ENCODE measurements at regions not wholly inside any gene's neighbourhood (a gene's known extent, or its start where the extent isn't known, plus 50 kb on each side); places are given as distances from the start of the nearest gene placed in this dataset.
"Not testable (repeated sequence)": the region's sequence is repeated elsewhere in the genome, so short reads cannot be mapped to it uniquely, and the experiment has no call there.

DNA sequence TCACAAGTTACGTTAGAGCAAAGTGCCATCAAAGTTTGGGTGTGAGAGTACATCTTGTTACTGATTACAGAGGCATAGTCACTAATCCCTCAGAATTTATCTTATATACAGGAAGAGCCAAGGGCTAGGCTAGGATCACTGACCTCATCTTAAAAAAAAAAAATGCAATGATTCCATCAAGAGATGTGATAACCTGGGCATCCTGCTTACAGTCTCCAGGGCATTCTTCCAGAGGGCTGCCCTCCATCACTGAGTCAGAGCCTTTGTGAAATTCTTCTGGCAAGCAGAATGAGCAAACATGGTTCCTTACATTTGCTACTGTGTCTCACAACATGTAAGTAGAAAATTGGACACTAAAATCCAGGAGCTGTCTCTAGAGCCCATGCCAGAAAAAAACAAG is 410.6 kb downstream of the ZFHX3 start:
- no peak for DNase-seq
- no peaks in the 10 kb centered on the region for H3K27me3 Mint-ChIP-seq (ENCODE audit: low read depth)
- H3K4me3 Mint-ChIP-seq: no peak overlapping the region
- peaks cover 13% of the 10 kb centered on the region for H3K9me3 Mint-ChIP-seq
- peaks cover 4% of the 10 kb centered on the region for H3K36me3 Mint-ChIP-seq (ENCODE audit: insufficient read depth)
- ATAC-seq: no peak
- H3K4me1 Mint-ChIP-seq (ENCODE audit: low read depth): no peaks in the 10 kb centered on the region

DNA sequence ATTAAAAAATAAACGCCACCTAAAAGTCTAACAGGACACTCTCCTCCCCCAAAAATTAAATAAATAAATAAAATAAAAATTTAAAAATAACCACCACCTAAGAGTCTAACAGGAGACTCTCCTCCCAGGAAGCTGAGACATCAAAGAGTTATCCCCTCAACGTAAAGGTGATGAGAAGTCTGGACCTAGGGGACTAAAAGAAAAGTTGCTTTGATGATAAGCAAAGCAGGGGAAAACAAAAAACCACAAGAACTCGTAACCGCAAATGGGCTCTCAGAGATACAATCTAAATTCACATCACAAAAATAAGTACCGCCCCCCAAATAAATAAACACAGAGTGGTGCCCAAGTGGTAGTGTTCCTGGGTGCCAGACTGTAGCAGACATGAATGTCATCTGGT is 412.2 kb downstream of the ZFHX3 start:
- DNase-seq (no peak), ATAC-seq (no peak)
- Mint-ChIP-seq H3K4me1 (ENCODE audit: low read depth) (no peaks in the 10 kb centered on the region), H3K9me3 (peaks cover 13% of the 10 kb centered on the region), H3K4me3 (no peak overlapping the region), H3K36me3 (ENCODE audit: insufficient read depth) (peaks cover 4% of the 10 kb centered on the region), H3K27me3 (ENCODE audit: low read depth) (no peaks in the 10 kb centered on the region)

DNA sequence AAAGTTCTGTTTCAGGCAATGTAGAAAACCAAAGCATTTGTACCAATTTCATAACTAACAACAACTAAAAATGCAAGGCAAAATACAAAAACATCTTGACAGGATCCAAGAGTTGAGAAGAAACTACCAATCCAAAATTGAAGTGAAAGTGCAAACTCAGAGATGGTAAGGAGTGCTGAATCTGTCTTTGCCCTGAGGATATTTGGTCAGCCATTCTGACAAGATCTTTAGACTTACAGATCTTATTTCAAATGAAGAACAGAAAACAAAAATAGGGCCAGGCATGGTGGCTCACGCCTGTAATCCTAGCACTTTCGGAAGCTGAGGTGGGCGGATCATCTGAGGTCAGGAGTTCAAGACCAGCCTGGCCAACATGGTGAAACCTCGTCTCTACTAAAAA is 412.8 kb downstream of the ZFHX3 start:
- no peak for ATAC-seq
- Mint-ChIP-seq H3K4me3 (no peak overlapping the region), H3K4me1 (ENCODE audit: low read depth) (no peaks in the 10 kb centered on the region), H3K36me3 (ENCODE audit: insufficient read depth) (peaks cover 4% of the 10 kb centered on the region), H3K27me3 (ENCODE audit: low read depth) (no peaks in the 10 kb centered on the region), H3K9me3 (peaks cover 13% of the 10 kb centered on the region)
- no peak for DNase-seq

DNA sequence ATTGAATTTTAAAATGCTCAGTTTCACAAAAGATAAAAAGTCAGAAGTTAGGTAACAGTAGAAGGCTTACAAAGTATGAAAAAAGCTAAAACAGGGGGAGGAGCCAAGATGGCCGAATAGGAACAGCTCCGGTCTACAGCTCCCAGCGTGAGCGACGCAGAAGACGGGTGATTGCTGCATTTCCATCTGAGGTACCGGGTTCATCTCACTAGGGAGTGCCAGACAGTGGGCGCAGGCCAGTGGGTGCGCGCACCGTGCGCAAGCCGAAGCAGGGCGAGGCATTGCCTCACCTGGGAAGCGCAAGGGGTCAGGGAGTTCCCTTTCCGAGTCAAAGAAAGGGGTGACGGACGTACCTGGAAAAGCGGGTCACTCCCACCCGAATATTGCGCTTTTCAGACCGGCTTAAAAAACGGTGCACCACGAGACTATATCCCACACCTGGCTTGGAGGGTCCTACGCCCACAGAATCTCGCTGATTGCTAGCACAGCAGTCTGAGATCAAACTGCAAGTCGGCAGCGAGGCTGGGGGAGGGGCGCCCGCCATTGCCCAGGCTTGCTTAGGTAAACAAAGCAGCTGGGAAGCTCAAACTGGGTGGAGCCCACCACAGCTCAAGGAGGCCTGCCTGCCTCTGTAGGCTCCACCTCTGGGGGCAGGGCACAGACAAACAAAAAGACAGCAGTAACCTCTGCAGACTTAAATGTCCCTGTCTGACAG is 420.6 kb downstream of the ZFHX3 start:
- H3K4me3 Mint-ChIP-seq; H3K9me3 Mint-ChIP-seq; H3K4me1 Mint-ChIP-seq (ENCODE audit: low read depth); DNase-seq; H3K27me3 Mint-ChIP-seq (ENCODE audit: low read depth); ATAC-seq; H3K36me3 Mint-ChIP-seq (ENCODE audit: insufficient read depth): not testable (repeated sequence)

DNA sequence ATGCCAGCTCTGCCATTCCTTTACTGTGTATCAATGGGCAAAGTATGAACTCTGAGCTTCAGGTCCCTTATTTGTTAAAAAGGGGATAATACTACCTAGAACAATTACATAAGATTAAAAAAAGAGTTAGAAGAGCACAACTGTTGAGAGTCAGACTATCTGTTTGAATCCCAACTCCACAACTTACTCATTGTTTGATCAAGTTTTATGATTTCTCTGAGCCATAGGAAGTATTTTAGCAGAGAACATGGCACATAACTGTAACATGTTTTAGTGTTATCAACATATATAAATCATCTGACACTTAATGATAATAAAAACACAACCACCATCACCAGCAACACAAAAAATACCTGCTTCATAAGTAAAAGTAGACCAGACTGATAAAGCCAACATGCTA is 421.3 kb downstream of the ZFHX3 start:
- Mint-ChIP-seq H3K4me3 (no peak overlapping the region), H3K27me3 (ENCODE audit: low read depth) (no peaks in the 10 kb centered on the region), H3K4me1 (ENCODE audit: low read depth) (no peaks in the 10 kb centered on the region), H3K9me3 (peaks cover 8% of the 10 kb centered on the region), H3K36me3 (ENCODE audit: insufficient read depth) (no peaks in the 10 kb centered on the region)
- DNase-seq (no peak), ATAC-seq (no peak)

DNA sequence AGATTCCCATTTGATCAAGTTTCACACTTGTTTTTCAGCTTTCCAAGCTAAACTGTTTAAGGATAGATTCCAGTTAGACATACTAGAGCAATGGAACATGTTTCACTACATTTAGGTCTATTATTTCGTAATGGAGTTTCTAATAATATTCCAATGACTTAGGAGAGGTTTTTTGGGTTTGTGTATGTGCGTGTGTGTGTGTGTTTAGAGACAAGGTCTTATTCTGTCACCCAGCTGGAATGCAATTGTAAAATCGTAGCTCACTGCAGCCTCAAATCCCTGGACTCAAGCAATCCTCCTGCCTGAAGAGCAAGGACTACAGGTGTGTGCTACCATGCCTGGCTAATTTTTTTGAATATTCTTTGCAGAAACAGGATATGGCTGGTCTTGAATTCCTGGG is 426.3 kb downstream of the ZFHX3 start:
- Mint-ChIP-seq H3K27me3 (ENCODE audit: low read depth) (no peaks in the 10 kb centered on the region), H3K9me3 (peaks cover 1% of the 10 kb centered on the region), H3K4me1 (ENCODE audit: low read depth) (no peaks in the 10 kb centered on the region), H3K36me3 (ENCODE audit: insufficient read depth) (no peaks in the 10 kb centered on the region), H3K4me3 (no peak overlapping the region)
- ATAC-seq (no peak), DNase-seq (no peak)

DNA sequence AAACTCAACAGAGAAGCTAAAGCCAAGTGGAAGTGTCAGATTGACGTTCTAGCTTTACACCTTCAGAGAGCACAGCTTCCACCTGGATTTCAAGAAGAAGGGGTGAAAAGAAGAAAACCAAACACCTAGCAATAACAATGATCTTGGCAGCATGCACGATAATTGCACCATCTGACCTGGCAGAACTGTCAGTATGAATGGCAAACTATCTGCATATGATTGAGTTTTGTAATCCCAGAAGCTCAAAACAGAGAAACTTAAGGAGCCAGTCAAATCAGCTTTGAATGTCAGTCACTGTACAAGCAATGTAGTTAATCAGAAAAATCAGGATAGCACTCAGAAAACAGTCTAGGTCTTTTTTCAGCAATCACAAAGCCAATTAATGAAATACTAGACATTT is 427.1 kb downstream of the ZFHX3 start:
- no peak overlapping the region for H3K4me3 Mint-ChIP-seq

DNA sequence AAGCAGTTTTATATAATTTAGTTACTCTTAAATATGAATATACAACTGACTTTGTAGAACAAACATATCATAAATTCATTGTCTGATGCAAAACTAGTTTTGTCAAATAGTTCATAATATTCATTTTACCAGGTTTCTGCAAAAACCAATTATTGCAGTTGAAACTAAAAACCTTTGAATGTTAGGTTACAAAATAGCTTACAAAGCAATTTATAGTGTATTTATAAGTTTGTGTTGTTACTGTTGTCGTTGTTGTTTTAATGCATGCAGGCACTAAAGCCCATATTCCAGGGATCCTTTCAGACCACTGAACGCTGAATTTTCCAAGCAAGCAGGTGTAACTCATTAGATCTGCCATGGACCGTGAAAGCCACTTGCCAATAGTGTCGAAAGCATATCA is 427.6 kb downstream of the ZFHX3 start:
- no peak for ATAC-seq
- DNase-seq: no peak
- Mint-ChIP-seq H3K9me3 (peaks cover 5% of the 10 kb centered on the region), H3K4me3 (no peak overlapping the region), H3K36me3 (ENCODE audit: insufficient read depth) (no peaks in the 10 kb centered on the region), H3K4me1 (ENCODE audit: low read depth) (no peaks in the 10 kb centered on the region), H3K27me3 (ENCODE audit: low read depth) (no peaks in the 10 kb centered on the region)

More for the DNA sequence above, 427.1 kb downstream of the ZFHX3 start:
- Mint-ChIP-seq H3K9me3 (peaks cover under 1% of the 10 kb centered on the region), H3K36me3 (ENCODE audit: insufficient read depth) (no peaks in the 10 kb centered on the region), H3K27me3 (ENCODE audit: low read depth) (no peaks in the 10 kb centered on the region), H3K4me1 (ENCODE audit: low read depth) (no peaks in the 10 kb centered on the region)
- ATAC-seq: no peak
- no peak for DNase-seq

DNA sequence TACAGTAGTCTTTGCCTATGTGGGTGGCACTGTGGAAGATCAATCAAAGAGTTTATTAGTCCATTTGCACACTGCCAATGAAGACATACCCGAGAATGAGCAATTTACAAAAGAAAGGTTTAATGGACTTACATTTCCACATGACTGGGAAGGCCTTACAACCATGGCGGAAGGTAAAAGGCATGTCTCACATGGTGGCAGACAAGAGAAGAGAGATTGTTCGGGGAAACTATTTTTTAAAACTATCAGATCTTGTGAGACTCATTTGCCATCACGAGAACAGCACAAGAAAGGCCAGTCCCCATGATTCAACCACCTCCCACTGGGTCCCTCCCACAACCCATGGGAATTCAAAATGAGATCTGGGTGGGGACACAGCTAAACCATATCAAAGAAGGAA is 432.1 kb downstream of the ZFHX3 start:
- Mint-ChIP-seq H3K4me3 (no peak overlapping the region), H3K9me3 (peaks cover 5% of the 10 kb centered on the region)

DNA sequence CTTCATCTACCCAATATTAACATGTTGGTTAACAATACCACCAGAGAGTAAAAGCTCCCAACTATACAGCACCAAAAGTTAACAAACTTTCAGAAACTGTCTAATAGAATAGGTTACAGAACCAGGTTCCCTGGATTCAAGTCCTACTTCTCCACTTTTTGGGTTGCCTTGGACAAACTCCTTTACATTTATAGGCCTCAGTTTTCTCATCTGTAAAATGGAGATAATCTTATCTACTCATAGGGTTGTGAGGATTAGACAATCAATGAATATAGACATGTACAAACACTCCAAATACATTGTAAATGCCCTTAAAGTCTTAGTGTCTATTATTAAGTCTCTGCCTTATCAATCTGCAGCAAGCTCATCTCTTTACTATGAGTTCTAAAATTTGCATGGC is 435.2 kb downstream of the ZFHX3 start:
- H3K4me1 Mint-ChIP-seq (ENCODE audit: low read depth): no peaks in the 10 kb centered on the region
- H3K36me3 Mint-ChIP-seq (ENCODE audit: insufficient read depth): no peaks in the 10 kb centered on the region

More for the DNA sequence above, 432.1 kb downstream of the ZFHX3 start:
- DNase-seq (no peak), ATAC-seq (no peak)
- H3K36me3 Mint-ChIP-seq (ENCODE audit: insufficient read depth): no peaks in the 10 kb centered on the region
- no peaks in the 10 kb centered on the region for H3K4me1 Mint-ChIP-seq (ENCODE audit: low read depth)
- no peaks in the 10 kb centered on the region for H3K27me3 Mint-ChIP-seq (ENCODE audit: low read depth)

DNA sequence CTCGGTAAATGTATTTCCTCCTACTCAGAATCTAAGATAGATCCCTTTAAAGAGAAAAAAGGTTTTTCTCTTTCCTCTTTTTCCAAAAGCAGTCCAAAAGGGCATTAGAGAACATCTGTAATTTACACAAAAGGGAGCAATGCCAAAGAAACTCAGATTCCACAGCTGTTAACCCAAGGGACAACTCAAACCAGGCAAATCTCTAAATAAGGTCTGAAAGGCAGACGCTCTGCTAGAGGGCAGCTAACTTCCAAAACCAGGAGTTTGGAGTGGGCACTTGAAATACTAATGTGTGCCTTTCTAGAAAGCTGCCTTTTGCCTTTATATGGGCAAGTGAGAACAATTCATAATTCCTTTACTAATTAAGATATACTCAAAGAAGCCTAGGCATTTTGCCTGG is 435.7 kb downstream of the ZFHX3 start:
- ATAC-seq (no peak), DNase-seq (no peak)
- Mint-ChIP-seq H3K36me3 (ENCODE audit: insufficient read depth) (no peaks in the 10 kb centered on the region), H3K27me3 (ENCODE audit: low read depth) (no peaks in the 10 kb centered on the region), H3K9me3 (peaks cover 5% of the 10 kb centered on the region), H3K4me1 (ENCODE audit: low read depth) (no peaks in the 10 kb centered on the region), H3K4me3 (no peak overlapping the region)

More for the DNA sequence above, 435.2 kb downstream of the ZFHX3 start:
- H3K27me3 Mint-ChIP-seq (ENCODE audit: low read depth): no peaks in the 10 kb centered on the region
- DNase-seq: no peak
- H3K4me3 Mint-ChIP-seq: no peak overlapping the region
- peaks cover 5% of the 10 kb centered on the region for H3K9me3 Mint-ChIP-seq
- no peak for ATAC-seq

DNA sequence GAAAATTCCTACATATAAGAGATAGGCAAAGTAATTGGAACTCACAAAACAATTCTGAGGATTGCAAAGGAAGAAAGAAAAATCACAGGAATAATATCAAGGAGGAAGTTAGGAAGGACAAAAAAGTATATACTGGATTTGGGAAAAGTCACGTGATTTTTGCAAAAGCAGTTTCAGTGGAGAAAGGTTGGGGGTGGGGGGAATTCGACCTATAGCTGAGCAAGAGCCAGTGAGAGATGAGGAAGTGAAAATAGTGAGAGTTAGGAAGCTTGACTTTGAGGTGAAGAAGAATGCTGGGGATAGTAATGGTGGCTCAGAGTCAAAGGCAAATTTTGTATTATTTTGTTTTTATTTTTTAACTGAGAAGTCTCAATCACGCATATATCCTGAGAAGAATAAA is 438.0 kb upstream of the PMFBP1 start:
- ATAC-seq: no peak
- Mint-ChIP-seq H3K4me1 (ENCODE audit: low read depth) (no peaks in the 10 kb centered on the region), H3K9me3 (no peaks in the 10 kb centered on the region), H3K27me3 (ENCODE audit: low read depth) (no peaks in the 10 kb centered on the region), H3K4me3 (no peak overlapping the region), H3K36me3 (ENCODE audit: insufficient read depth) (no peaks in the 10 kb centered on the region)
- DNase-seq: no peak

DNA sequence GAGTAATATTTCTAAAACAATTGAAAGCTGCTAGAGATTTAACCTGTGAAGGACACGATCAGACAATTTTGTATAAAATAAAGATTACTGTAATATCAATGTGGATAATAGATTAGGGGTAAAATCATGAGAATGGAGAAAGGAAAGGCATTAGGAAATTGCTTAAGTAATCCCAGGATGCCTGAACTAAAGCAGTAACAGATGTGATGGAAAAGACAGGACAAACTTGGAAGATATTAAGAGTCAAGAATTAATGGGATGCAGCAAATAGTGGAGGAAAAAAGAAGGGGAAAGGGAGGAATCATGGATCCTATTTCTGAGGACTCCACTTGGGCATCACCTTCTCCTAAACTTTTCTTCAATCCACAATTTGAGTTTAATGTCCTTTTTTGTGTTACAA is 437.1 kb upstream of the PMFBP1 start:
- H3K36me3 Mint-ChIP-seq (ENCODE audit: insufficient read depth): no peaks in the 10 kb centered on the region
- DNase-seq (no peak), ATAC-seq (no peak)
- no peaks in the 10 kb centered on the region for H3K9me3 Mint-ChIP-seq
- H3K27me3 Mint-ChIP-seq (ENCODE audit: low read depth): no peaks in the 10 kb centered on the region
- H3K4me1 Mint-ChIP-seq (ENCODE audit: low read depth): no peaks in the 10 kb centered on the region
- no peak overlapping the region for H3K4me3 Mint-ChIP-seq

DNA sequence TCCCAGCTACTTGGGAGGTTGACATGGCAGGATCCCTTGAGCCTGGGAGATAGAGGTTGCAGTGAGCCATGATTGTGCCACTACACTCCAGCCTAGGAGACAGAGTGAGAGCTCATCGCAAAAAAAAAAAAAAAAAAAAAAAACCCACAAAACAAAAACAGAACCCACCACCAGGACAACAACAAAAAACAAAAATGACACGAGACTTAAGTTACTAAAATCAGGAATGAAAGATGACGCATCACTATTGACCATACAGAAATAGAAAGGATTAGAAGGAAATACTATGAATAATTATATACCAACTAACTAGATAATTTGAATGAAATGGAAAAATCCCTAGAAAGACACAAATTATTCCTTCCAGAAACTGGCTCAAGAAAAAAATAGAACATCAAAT is 432.4 kb upstream of the PMFBP1 start:
- no peak overlapping the region for H3K4me3 Mint-ChIP-seq
- no peaks in the 10 kb centered on the region for H3K27me3 Mint-ChIP-seq (ENCODE audit: low read depth)
- ATAC-seq (no peak), DNase-seq (no peak)
- no peaks in the 10 kb centered on the region for H3K4me1 Mint-ChIP-seq (ENCODE audit: low read depth)
- H3K36me3 Mint-ChIP-seq (ENCODE audit: insufficient read depth): no peaks in the 10 kb centered on the region
- peaks cover 5% of the 10 kb centered on the region for H3K9me3 Mint-ChIP-seq

DNA sequence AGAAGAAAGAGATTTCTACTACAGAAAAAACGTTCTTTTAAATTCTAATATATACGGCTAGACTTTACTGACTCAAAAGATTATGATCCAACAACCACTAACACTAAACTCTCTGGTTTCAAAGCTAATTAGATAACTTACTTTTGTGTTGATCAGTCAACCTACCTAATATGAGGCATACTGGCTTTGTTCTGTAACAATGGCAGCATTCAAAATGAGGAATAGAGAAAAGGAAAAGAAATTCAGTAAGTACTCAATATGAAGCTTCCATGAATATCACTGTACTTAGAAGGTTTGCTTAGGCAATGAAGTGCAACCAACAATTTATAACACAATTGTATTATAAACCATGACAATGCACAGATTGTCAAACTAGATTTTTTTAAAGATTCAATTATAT is 430.5 kb upstream of the PMFBP1 start:
- no peak for ATAC-seq

DNA sequence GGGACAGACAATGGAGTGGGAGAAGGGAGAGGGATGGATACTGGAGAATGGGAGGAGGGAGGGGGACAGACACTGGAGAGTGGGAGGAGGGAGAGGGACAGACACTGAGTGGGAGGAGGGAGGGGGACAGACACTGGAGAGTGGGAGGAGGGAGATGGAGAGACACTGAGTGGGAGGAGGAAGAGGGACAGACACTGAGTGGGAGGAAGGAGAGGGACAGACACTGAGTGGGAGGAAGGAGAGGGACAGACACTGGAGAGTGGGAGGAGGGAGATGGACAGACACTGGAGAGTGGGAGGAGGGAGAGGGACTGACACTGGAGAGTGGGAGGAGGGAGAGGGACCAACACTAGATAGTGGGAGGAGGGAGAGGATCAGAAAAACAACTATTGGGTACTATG is 426.7 kb upstream of the PMFBP1 start:
- ATAC-seq (no peak), DNase-seq (no peak)
- no peak overlapping the region for H3K4me3 Mint-ChIP-seq
- peaks cover 5% of the 10 kb centered on the region for H3K9me3 Mint-ChIP-seq
- H3K36me3 Mint-ChIP-seq (ENCODE audit: insufficient read depth): no peaks in the 10 kb centered on the region
- no peaks in the 10 kb centered on the region for H3K27me3 Mint-ChIP-seq (ENCODE audit: low read depth)
- no peaks in the 10 kb centered on the region for H3K4me1 Mint-ChIP-seq (ENCODE audit: low read depth)

More for the DNA sequence above, 430.5 kb upstream of the PMFBP1 start:
- Mint-ChIP-seq H3K36me3 (ENCODE audit: insufficient read depth) (no peaks in the 10 kb centered on the region), H3K4me3 (no peak overlapping the region), H3K27me3 (ENCODE audit: low read depth) (no peaks in the 10 kb centered on the region), H3K9me3 (peaks cover 5% of the 10 kb centered on the region), H3K4me1 (ENCODE audit: low read depth) (no peaks in the 10 kb centered on the region)
- no peak for DNase-seq

All from activated T-cell treated with anti-CD3 and anti-CD28 coated beads, Interleukin-2, amount 50 U/mL, for 4 hours (primary cell).